ENCODE measurements at regions not wholly inside any gene's neighbourhood (a gene's known extent, or its start where the extent isn't known, plus 50 kb on each side); places are given as distances from the start of the nearest gene placed in this dataset.

GRCh38 chr9:673264-673965 lies 168.1 kb upstream of the DMRT1 start:
- TF ChIP-seq PKNOX1 (IDR thresholded peaks at IDR 0.05): no peak
- TF ChIP-seq FOXM1 (IDR thresholded peaks at IDR 0.05; ENCODE audit: borderline replicate concordance): no peak
- TF ChIP-seq SP1 (IDR thresholded peaks at IDR 0.05): no peak
- TF ChIP-seq ARNT (IDR thresholded peaks at IDR 0.05): no peak
- no peak for TF ChIP-seq NFRKB (IDR thresholded peaks at IDR 0.05)
- TF ChIP-seq BHLHE40 (IDR thresholded peaks at IDR 0.05; ENCODE audit: borderline replicate concordance): no peak
- no peak for TF ChIP-seq FOXK2 (IDR thresholded peaks at IDR 0.05)
- TF ChIP-seq ZNF384 (IDR thresholded peaks at IDR 0.05): no peak
- no peak for TF ChIP-seq SUZ12 (IDR thresholded peaks at IDR 0.05)
- TF ChIP-seq HDGF (IDR thresholded peaks at IDR 0.05; ENCODE audit: borderline replicate concordance): no peak
- TF ChIP-seq CTBP1 (IDR thresholded peaks at IDR 0.05; ENCODE audit: borderline replicate concordance): no peak
- TF ChIP-seq LEF1 (IDR thresholded peaks at IDR 0.05; ENCODE audit: borderline replicate concordance): no peak
- TF ChIP-seq FOXA1 (IDR thresholded peaks at IDR 0.05): no peak
- no peak for TF ChIP-seq L3MBTL2 (conservative IDR thresholded peaks at IDR 0.05)
- ChIA-PET POLR2A (no interaction called here), CTCF (no interaction called here)
- DNase-seq (ENCODE audit: extremely low spot score): no peak

GRCh38 chr9:673966-674526 lies 167.5 kb upstream of the DMRT1 start:
- TF ChIP-seq TARDBP (IDR thresholded peaks at IDR 0.05) (no peak), CTBP1 (IDR thresholded peaks at IDR 0.05; ENCODE audit: borderline replicate concordance) (no peak), L3MBTL2 (conservative IDR thresholded peaks at IDR 0.05) (no peak), PKNOX1 (IDR thresholded peaks at IDR 0.05) (no peak), SUZ12 (IDR thresholded peaks at IDR 0.05) (no peak), FOXA1 (IDR thresholded peaks at IDR 0.05) (no peak), BHLHE40 (IDR thresholded peaks at IDR 0.05; ENCODE audit: borderline replicate concordance) (no peak), ELF4 (IDR thresholded peaks at IDR 0.05) (no peak), FOXK2 (IDR thresholded peaks at IDR 0.05) (no peak), FOXM1 (IDR thresholded peaks at IDR 0.05; ENCODE audit: borderline replicate concordance) (no peak), SP1 (IDR thresholded peaks at IDR 0.05) (no peak), ZNF384 (IDR thresholded peaks at IDR 0.05) (no peak), NFRKB (IDR thresholded peaks at IDR 0.05) (no peak), LEF1 (IDR thresholded peaks at IDR 0.05; ENCODE audit: borderline replicate concordance) (no peak), ARNT (IDR thresholded peaks at IDR 0.05) (no peak), HDGF (IDR thresholded peaks at IDR 0.05; ENCODE audit: borderline replicate concordance) (no peak)
- ChIA-PET POLR2A (no interaction called here), CTCF (no interaction called here)
- no peak for DNase-seq (ENCODE audit: extremely low spot score)

GRCh38 chr9:675697-676370 lies 165.7 kb upstream of the DMRT1 start:
- DNase-seq (ENCODE audit: extremely low spot score): no peak
- TF ChIP-seq CTBP1 (IDR thresholded peaks at IDR 0.05; ENCODE audit: borderline replicate concordance) (no peak), ZNF384 (IDR thresholded peaks at IDR 0.05) (no peak), SP1 (IDR thresholded peaks at IDR 0.05) (no peak), PKNOX1 (IDR thresholded peaks at IDR 0.05) (no peak), HDGF (IDR thresholded peaks at IDR 0.05; ENCODE audit: borderline replicate concordance) (no peak), SUZ12 (IDR thresholded peaks at IDR 0.05) (no peak), LEF1 (IDR thresholded peaks at IDR 0.05; ENCODE audit: borderline replicate concordance) (no peak), BHLHE40 (IDR thresholded peaks at IDR 0.05; ENCODE audit: borderline replicate concordance) (no peak), FOXA1 (IDR thresholded peaks at IDR 0.05) (no peak), ELF4 (IDR thresholded peaks at IDR 0.05) (no peak), NFRKB (IDR thresholded peaks at IDR 0.05) (no peak), L3MBTL2 (conservative IDR thresholded peaks at IDR 0.05) (no peak), FOXK2 (IDR thresholded peaks at IDR 0.05) (no peak), FOXM1 (IDR thresholded peaks at IDR 0.05; ENCODE audit: borderline replicate concordance) (no peak), ARNT (IDR thresholded peaks at IDR 0.05) (no peak), TARDBP (IDR thresholded peaks at IDR 0.05) (no peak)
- CTCF ChIA-PET: no interaction called here
- POLR2A ChIA-PET: no interaction called here

- no peak for DNase-seq (ENCODE audit: extremely low spot score)
- ChIA-PET POLR2A (no interaction called here), CTCF (no interaction called here)
- TF ChIP-seq ZNF384 (IDR thresholded peaks at IDR 0.05): no peak
- TF ChIP-seq PKNOX1 (IDR thresholded peaks at IDR 0.05): no peak
- TF ChIP-seq L3MBTL2 (conservative IDR thresholded peaks at IDR 0.05): no peak
- no peak for TF ChIP-seq SP1 (IDR thresholded peaks at IDR 0.05)
- no peak for TF ChIP-seq CTBP1 (IDR thresholded peaks at IDR 0.05; ENCODE audit: borderline replicate concordance)
- TF ChIP-seq FOXM1 (IDR thresholded peaks at IDR 0.05; ENCODE audit: borderline replicate concordance): no peak
- TF ChIP-seq FOXA1 (IDR thresholded peaks at IDR 0.05): no peak
- no peak for TF ChIP-seq SUZ12 (IDR thresholded peaks at IDR 0.05)
- TF ChIP-seq NFRKB (IDR thresholded peaks at IDR 0.05): no peak
These were observed 164.6 kb upstream of the DMRT1 start for GRCh38 chr9:676780-677438.

All from HEK293T (cell line).